ENCODE measurements at regions not wholly inside any gene's neighbourhood (a gene's known extent, or its start where the extent isn't known, plus 50 kb on each side); places are given as distances from the start of the nearest gene placed in this dataset.

DNA sequence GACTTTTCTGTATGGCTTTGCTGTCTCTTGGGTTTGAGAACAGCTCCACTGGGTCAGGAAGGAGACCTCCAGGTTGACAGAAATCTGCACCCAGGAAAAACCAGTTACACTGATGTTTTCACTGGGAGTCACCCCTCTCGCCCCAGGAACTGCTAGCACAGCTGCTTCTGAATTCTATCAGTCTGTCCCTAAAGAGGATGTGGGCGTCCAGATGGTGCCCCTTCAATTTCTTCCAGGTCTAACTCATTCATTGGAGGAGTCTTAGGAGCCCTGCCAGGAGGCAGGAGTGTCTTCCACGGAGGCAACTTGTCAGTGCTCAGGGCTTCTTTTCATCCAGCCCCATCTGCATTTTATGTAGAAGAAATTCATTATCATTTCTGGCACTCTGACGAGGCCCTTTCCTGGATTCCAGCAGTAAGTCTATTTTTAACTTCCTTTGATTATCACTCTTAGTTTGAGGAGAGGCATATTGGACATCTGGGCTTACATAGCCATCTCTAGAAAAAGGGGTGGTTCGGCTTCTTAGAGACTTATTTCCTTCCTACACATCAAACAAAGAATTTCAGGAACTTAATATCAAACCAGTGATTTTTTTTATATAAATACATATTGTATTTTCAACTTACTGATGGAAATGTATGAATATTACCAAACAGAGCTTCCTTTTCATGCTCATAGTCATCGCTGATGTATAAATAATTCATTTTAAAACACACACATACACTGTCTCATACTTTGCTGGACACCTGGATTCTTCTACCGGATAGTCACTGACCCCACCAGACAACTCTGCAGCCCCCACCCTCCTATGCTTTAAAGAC, 148.8 kb downstream of the IRX2 start:
- DNase-seq = no peak

DNA sequence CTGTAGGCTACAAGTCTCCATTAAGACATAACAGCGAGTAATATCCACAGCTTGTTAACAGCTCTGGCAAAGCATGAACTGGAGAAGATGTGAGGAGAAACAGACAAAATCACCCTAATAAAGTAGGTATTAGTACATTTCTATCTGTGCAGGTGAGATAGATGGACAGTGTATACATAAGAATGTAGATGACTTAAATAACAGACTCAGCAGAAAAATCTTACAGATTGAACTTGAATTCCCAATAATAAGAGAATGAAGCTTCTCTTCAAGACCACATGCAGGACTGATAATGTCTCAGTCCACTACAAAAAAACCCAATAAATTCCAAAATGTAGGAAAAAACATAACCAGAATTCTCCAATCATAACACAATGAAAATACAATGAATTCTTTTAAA, 153.0 kb downstream of the IRX2 start:
- DNase-seq = no peak

- no peak for DNase-seq
Measured at GRCh38 chr5:2594701-2595100, 156.8 kb downstream of the IRX2 start.

GRCh38 chr5:2592766-2593165, 158.7 kb downstream of the IRX2 start:
- DNase-seq = no peak

- no peak for DNase-seq
Measured at GRCh38 chr5:2591777-2592453, 159.6 kb downstream of the IRX2 start.

DNA sequence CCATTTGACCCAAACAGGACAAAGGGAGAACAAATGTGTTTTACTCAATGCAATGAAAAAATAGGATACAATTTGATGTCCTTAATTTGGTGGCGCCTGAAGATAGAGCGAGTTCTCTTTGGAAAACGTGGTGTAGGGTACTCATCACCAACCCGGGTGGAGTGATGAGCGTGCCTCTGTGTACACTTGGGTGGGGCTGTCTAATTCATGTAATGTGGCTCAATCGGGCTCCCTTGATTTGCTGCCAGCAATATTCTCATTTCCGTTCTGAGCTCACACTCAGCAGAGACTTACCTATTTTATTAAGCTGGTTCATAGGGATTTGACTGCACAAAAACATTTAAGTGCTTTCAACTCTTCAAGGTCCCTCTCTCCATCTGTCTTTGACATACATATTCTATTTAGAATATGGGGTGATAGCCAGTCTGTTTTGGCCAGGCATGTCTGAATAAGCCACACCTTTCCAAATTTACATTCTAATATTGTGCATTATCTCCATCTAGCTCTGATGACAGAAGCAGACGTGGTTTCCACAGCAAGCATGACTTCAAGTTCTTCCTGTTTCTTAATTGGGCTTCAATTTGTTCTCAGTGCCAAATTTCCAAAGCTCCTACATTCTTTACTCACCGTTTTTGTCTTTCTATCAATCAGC, 162.5 kb downstream of the IRX2 start:
- DNase-seq = no peak

DNA sequence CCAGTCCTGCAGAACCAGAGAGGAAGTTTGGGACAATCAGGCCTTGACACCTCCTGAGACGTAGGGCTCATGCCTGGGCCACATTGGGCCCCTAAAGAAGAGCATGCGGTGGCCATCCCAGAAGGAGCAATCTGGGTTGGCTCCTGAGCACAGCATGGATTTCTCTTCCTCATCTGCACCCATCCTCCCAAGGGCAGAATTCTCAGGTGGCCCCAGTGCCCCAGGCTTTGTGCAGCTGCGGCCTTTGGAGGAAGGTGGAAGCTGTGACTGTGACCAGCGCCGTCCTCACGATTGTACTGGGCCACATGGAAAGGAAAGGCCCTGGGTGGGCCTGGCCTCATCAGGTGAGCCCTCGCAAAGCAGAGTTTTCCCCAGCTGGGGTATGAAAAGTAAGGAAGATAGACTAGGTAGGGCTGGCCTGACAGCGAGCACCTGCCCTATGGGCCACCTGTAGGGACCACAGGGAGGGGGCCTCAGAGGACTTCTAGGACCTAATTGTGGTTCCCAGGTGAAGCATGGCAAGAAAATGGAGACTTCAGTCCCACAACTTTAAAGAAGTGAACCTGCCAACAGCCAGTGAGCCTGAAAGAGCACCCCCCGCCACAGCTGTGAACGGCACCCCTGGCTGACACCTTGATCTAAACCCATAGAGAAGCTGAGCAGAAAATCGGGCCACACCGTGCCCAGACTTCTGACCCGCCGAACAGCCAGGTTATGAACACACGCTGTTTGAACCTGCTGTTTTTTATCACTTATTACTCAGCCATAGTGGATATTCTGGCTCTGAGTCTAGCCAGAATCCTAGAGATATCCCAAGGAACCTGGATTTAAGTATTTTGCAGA, 164.1 kb downstream of the IRX2 start:
- no peak for DNase-seq

GRCh38 chr5:2586016-2586715, 165.3 kb downstream of the IRX2 start:
- no peak for DNase-seq

DNA sequence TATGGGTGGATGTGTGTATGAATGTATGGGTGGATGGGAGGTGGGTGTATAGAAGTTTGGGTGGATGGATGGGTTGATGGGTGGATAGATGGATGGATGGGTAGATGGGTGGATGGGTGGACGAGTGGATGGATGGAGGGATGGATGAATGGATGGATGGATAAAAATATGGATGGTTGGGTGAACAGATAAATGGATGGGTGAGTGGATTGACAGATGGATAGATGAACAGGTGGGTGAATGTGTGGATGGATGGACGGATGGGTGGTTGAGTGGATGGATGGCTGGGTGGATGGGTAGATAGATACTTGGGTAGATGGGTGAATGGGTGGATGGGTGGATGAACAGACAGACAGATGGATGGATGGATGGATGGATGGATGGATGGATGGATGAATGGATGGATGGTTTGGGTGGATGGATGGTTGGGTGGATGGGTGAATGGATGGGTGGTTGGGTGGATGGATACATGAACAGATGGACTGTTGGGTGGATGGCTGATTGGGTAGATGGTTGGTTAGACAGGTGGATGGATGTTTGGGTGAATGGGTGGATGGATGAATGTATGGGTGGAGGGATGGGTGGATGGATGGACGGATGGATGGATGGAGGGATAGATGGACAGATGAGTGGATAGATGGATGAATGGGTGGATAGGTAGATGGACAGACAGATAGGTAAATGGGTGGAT, 166.8 kb downstream of the IRX2 start:
- DNase-seq = no peak

- no peak for DNase-seq
Measured at GRCh38 chr5:2582507-2582906, 169.0 kb downstream of the IRX2 start.

- DNase-seq = no peak
Measured at GRCh38 chr5:2582106-2582505, 169.4 kb downstream of the IRX2 start.

- no peak for DNase-seq
Measured at GRCh38 chr5:2581418-2581817, 170.1 kb downstream of the IRX2 start.

- no peak for DNase-seq
Measured at GRCh38 chr5:2579126-2579525, 172.4 kb downstream of the IRX2 start.

GRCh38 chr5:2577312-2578036, 174.0 kb downstream of the IRX2 start:
- DNase-seq = no peak

GRCh38 chr5:2576823-2577222, 174.7 kb downstream of the IRX2 start:
- no peak for DNase-seq

DNA sequence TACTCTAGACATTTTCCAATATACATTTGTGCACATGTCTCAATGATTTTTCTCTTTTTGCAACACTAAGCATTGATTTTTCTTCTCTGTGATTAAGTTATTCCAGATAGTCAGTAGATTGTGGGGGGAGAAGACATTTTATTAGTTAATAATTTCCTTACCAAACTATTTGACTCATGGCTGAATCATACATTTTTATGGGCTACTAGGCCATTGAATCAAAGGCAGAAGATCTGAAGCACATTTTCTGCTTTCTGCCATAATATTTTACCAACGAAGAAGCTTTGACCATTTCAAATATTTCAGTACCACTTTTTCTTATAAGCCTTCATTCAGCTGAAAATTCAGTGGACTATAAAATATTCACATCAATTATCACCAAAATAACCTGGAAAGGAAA, 175.6 kb downstream of the IRX2 start:
- DNase-seq = no peak

DNA sequence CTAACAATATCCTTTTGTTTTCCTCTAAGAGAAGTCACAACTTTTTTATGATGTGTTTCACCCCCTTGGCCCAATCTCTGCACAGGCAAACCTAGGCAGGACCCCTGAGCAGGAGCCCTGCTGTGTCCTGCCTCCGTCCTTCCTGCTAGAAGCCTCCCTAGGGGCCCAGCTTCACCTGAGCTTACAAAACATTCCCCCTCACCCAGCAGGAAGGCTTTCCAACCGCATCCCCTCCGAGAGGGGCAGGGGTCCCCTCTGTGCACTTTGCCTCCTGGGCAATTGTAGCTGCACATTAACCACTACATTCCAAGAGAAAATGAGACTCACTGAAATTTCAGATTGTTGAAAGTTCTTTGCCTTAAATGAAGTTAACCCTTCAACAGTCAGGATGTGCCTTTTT, 176.2 kb downstream of the IRX2 start:
- no peak for DNase-seq

- DNase-seq = no peak
Measured at GRCh38 chr5:2574155-2574554, 177.3 kb downstream of the IRX2 start.

- DNase-seq = no peak
Measured at GRCh38 chr5:2570586-2570985, 180.9 kb downstream of the IRX2 start.

- DNase-seq = no peak
Measured at GRCh38 chr5:2569774-2570542, 181.5 kb downstream of the IRX2 start.

Data from CD4-positive, alpha-beta T cell treated with Interleukin-1 beta for 1 hour (primary cell).